Activated naive CD8-positive, alpha-beta T cell (primary cell): ENCODE measurements at regions not wholly inside any gene's neighbourhood (a gene's known extent, or its start where the extent isn't known, plus 50 kb on each side); places are given as distances from the start of the nearest gene placed in this dataset.
"Not testable (repeated sequence)": the region's sequence is repeated elsewhere in the genome, so short reads cannot be mapped to it uniquely, and the experiment has no call there.

Experiments used
- H3K27ac Mint-ChIP-seq: one replicate; pipeline ENCODE4 v1.8.0; 2021; ENCODE audit warnings: mixed read lengths
- H3K27me3 Mint-ChIP-seq: one replicate; pipeline ENCODE4 v1.8.0; 2021; ENCODE audit warnings: mixed read lengths
- H3K36me3 Mint-ChIP-seq: one replicate; pipeline ENCODE4 v1.8.0; 2021; ENCODE audit warnings: mixed read lengths
- H3K4me1 Mint-ChIP-seq: one replicate; pipeline ENCODE4 v1.8.0; 2021; ENCODE audit warnings: low read depth, mixed read lengths
- H3K4me3 Mint-ChIP-seq: one replicate; pipeline ENCODE4 v1.8.0; 2021; ENCODE audit warnings: mild to moderate bottlenecking, mixed read lengths
- H3K9me3 Mint-ChIP-seq: one replicate; pipeline ENCODE4 v1.8.0; 2021; ENCODE audit warnings: low read depth, mixed read lengths

DNA sequence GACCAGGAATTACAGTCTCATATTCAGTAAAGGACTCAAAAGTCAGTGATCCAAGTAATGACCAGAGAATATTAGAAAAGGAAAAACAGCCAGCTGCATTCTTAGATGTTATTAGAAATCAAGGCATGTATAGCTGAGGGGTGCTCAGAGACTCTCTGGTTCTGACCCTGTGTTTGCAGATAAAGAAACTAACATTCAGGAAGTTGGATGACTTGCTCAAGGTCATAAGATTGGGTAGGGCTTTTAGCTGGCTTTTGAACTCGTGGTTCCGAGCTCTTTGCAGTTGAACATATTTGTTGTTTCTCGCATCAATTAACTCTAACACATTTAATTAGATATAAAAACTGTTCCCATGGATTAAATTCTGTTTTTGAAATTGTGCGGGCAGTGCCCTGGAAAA lies 62.5 kb upstream of the ENPP6 start:
- peak overlapping the region; percentile 91 for H3K27ac Mint-ChIP-seq
- peaks cover 6% of the 10 kb centered on the region for H3K9me3 Mint-ChIP-seq
- H3K4me1 Mint-ChIP-seq: peaks cover 52% of the 10 kb centered on the region
- no peaks in the 10 kb centered on the region for H3K27me3 Mint-ChIP-seq
- peaks cover 7% of the 10 kb centered on the region for H3K36me3 Mint-ChIP-seq
- no peak overlapping the region for H3K4me3 Mint-ChIP-seq

DNA sequence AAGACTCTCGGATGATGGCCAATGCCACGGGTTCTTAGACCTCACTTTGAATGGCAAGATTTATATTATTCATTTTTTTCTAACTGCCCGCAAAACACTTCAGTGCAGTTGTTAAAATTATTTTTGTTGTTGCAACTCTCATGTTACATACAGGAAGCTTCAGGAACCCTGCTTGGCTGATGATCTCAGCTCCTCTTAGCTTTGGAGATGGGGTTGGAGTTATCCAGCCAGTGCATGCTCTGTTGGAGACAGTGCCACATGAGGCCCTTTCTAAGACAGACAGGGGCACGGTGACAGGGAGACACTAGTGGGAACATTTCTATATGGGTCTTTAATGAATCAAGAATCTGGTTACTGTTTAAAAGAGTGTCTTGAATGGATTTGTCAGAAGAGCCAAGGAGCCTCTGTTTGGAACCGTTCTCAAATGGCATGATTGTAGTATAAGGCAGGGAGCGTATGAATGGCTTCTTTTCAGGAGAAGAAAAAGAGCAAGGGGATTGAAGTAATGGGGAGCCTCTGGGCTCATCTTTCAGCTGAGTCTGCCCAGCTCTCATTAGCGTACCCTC lies 61.9 kb upstream of the ENPP6 start:
- Mint-ChIP-seq H3K4me1 (peaks cover 51% of the 10 kb centered on the region), H3K27me3 (no peaks in the 10 kb centered on the region), H3K36me3 (peaks cover 7% of the 10 kb centered on the region), H3K9me3 (peaks cover 6% of the 10 kb centered on the region), H3K27ac (peak overlapping the region; percentile 69), H3K4me3 (no peak overlapping the region)

DNA sequence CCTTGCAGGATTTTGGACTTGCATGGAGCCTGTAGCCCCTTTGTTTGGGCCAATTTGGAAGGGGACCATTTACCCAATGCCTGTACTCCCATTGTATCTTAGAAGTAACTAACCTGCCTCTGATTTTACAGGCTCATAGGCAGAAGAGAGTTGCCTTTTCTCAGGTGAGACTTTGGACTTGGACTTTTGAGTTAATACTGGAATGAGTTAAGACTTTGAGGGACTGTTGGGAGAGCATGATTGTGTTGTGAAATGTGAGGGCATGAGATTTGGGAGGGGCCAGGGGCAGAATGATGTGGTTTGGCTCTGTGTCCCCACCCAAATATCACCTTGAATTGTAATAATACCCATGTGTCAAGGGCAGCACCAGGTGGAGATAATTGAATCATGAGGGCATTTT lies 60.1 kb upstream of the ENPP6 start:
- H3K27ac Mint-ChIP-seq: peak overlapping the region; percentile 16
- peaks cover 42% of the 10 kb centered on the region for H3K4me1 Mint-ChIP-seq
- H3K9me3 Mint-ChIP-seq, H3K27me3 Mint-ChIP-seq, H3K4me3 Mint-ChIP-seq, H3K36me3 Mint-ChIP-seq: not testable (repeated sequence)

DNA sequence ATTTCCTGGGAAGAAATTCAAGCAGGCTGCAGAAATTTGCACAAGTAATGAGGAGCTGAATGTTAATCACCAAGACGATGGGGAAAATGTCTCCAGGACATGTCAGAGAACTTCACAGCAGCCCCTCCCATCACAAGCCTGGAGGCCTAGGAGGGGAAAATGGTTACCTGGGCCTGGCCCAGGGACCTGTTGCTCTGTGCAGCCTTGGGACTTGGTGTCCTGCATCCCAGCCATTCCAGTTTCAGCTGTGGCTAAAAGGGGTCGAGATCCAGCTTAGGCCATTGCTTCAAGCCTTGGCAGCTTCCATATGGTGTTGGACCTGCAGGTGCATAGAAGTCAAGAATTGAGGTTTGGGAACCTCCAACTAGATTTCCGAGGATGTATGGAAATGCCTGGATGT lies 59.3 kb upstream of the ENPP6 start:
- peaks cover 34% of the 10 kb centered on the region for H3K4me1 Mint-ChIP-seq
- H3K27ac Mint-ChIP-seq: not testable (repeated sequence)

DNA sequence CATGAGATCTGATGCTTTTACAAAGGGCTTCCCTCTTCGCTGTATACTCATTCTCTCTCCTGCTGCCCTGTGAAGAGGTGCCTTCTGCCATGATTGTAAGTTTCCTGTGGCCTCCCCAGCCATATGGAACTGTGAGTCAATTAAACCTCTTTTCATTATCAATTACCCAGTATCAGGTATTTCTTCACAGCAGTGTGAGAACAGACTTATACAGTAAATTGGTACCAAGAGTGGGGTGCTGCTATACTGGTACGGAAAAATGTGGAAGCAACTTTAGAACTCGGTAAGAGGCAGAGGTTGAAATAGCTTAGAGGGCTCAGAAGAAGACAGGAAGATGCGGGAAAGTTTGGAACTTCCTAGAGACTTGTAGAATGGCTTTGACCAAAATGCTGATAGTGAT lies 58.7 kb upstream of the ENPP6 start:
- H3K9me3 Mint-ChIP-seq, H3K4me3 Mint-ChIP-seq, H3K36me3 Mint-ChIP-seq, H3K27ac Mint-ChIP-seq, H3K27me3 Mint-ChIP-seq: not testable (repeated sequence)
- peaks cover 28% of the 10 kb centered on the region for H3K4me1 Mint-ChIP-seq

More for the DNA sequence above, 59.3 kb upstream of the ENPP6 start:
- not testable (repeated sequence) for H3K36me3 Mint-ChIP-seq, H3K4me3 Mint-ChIP-seq, H3K27me3 Mint-ChIP-seq, H3K9me3 Mint-ChIP-seq

DNA sequence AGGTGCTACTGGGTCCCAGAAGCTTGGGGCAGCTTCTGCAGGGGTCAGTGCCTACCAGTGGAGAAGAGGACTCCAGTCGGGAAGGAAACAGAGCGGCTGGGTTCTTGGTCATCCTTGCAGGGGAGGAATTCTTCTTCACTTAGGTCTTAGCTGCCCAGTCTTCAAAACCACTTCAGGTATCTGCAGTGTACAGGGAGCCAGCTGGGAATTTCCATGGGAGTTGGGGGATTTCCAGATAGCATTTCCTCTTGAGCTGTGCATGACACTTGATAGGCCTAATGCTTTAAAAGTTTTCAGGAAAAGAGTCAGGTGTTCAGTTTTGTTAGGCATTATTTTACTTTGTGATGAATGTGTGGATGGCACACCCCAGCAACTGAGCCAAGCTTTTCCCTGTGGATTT lies 58.1 kb upstream of the ENPP6 start:
- Mint-ChIP-seq H3K36me3 (peaks cover 7% of the 10 kb centered on the region), H3K4me1 (peaks cover 22% of the 10 kb centered on the region), H3K27ac (no peak overlapping the region), H3K27me3 (no peaks in the 10 kb centered on the region), H3K4me3 (no peak overlapping the region), H3K9me3 (peaks cover 6% of the 10 kb centered on the region)

DNA sequence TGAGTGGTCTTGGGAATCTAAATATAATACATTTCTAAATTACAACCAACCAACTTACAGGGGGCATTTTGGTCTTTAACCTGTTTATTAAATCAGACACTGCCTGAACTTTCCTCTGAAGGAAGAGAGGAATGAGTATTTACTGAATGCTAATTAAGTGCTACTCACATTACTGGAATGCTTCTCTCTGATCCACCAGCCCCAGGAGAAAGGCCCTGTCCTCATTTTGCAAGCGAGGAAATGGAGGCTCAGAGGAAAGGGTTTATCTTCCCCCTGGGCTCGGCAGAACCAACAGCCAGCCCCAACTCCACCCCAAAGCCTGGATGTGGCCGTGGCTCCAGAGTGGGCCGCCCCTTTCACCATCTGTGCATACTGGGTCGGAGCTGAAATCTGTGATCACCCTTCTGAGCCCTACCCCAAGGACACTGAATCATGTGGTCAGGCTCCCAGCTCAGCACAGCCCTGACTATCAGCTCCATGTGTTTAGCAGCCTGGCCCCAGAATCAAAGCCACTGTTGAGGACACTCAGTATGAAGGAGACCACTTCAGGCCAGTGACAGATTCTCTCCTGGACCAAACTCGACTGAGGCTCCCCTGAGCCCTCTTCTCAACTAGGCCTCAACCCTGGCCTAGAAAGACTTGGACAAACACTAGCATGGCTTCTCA lies 56.7 kb upstream of the ENPP6 start:
- Mint-ChIP-seq H3K36me3 (peaks cover 7% of the 10 kb centered on the region), H3K4me3 (no peak overlapping the region), H3K27me3 (no peaks in the 10 kb centered on the region), H3K9me3 (peaks cover 6% of the 10 kb centered on the region), H3K4me1 (peaks cover 21% of the 10 kb centered on the region), H3K27ac (no peak overlapping the region)

DNA sequence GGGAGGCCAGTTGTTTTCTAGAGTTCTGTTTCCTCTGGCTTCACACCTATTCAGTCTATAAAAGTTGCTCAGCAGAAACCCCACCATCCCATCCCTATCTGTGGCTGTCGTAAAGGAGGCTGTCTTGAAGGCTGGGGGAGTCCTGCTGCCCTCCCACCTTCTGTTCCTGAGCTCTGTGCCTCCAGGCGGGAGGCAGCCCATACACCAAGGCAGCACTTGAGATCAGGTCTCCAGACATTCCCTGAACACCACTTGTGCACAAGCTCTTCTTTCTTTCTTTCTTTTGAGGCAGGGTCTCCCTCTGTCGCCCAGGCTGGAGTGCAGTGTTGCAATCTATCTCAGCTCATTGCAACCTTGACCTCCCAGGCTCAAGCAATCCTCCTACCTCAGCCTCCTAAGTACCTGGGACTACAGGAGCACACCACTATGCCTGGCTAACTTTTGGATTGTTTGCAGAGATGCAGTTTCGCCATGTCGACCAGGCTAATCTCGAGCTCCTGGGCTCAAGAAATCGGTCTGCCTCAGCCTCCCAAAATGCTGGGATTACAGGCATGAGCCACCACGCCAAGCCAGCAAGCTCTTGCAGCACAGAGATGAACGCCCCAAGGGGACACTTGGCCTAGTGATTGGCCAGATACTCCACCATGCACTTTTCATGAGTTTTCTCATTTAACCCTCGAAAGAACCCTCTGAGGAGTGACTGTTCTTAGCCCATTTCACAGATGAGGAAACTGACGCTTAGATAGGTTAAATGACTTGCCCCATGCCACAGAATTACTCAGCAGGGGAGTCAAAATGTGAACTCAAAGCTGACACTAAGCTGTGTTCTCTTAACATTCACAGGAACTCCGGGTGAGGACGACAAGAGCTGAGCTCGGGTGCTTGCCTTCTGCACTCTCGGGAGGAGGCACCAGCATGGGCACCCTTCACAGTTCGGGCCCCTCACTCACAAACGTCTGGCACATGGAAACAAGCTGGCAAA lies 55.8 kb upstream of the ENPP6 start:
- H3K4me1 Mint-ChIP-seq: peaks cover 26% of the 10 kb centered on the region

DNA sequence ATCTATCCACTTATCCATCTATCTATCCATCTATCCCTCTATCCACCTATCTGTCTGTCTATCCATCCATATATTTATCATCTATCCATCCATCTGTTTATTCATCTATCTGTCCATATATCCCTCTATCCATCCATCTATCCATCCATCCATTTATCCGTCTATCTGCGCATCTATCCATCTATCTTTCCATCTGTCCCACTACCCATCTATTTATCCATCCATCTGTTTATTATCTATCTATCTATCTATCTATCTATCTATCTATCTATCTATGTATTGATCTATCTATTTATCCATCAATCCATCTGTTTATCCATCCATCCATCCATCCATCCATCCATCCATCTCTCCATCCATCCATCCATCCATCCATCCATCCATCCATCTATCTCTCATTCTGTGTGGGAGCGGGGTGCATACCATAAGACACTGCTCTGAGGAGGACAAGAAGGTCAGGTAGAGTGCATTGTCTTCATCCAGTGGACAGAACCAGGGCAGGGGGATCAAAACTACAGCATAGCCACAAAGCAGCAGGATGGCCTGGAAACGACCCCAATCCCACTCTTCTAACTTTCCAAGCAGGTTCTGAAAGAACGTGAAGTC lies 53.2 kb upstream of the ENPP6 start:
- Mint-ChIP-seq H3K9me3 (no peaks in the 10 kb centered on the region), H3K4me3 (no peak overlapping the region), H3K36me3 (no peaks in the 10 kb centered on the region), H3K4me1 (peaks cover 37% of the 10 kb centered on the region), H3K27me3 (no peaks in the 10 kb centered on the region), H3K27ac (peak overlapping the region; percentile 46)

More for the DNA sequence above, 55.8 kb upstream of the ENPP6 start:
- Mint-ChIP-seq H3K27me3 (no peaks in the 10 kb centered on the region), H3K9me3 (peaks cover 6% of the 10 kb centered on the region), H3K4me3 (no peak overlapping the region), H3K27ac (no peak overlapping the region), H3K36me3 (peaks cover 7% of the 10 kb centered on the region)

DNA sequence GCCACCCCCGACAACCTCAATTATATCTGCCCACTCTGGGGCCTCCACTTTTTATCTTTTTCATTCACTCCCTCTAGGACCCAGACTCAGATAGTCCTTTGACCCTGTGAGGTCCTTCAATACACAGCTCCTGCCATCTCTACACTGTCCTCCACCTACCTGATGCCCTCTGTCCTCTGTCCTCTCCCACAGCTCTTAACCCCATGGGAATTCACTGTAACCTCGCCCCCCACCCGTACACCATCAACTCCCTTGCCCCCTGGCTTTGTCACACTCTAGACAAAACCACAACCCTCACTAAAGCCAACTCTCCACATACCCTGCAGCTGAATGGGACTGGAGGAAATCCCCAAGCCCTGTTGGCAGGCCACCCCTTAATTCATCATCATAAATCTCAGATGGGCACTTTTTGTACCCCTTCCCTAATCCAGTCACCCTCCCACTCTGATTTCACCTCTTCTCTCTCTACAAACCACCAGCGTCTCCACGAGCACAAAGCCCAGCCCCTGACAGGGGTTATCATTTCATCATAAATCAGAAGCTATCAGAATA lies 52.3 kb upstream of the ENPP6 start:
- Mint-ChIP-seq H3K9me3 (no peaks in the 10 kb centered on the region), H3K36me3 (no peaks in the 10 kb centered on the region), H3K27me3 (no peaks in the 10 kb centered on the region), H3K27ac (peak overlapping the region; percentile 46), H3K4me1 (peaks cover 44% of the 10 kb centered on the region), H3K4me3 (peak overlapping the region; percentile 18)

DNA sequence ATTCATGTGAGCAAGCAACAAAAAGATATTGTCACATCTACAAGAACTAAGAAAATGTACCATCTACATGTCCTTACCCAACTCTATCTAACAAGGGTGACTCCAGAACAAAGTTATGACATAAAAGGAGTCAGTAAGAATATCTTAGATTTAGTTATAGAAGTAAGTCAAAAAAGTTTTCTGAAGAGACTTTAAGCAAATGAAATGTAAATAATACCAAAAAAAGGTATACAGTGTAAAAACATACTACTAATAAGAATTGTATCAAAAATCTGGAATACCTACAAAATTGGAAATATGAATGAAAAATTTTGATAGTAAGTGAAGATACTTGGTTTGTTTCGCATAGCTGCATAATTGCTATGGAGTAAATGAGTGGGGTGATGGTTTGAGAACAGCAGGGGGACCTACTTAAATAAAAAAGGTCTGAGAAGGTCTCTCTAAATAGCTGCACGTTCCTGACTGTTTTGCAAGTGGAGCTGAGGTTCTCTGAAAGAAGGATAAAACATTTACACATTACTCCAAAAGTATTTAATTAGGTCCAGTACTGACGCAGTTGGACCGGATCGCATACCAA lies 51.0 kb upstream of the ENPP6 start:
- H3K27me3 Mint-ChIP-seq: no peaks in the 10 kb centered on the region
- H3K4me1 Mint-ChIP-seq: peaks cover 49% of the 10 kb centered on the region
- peak overlapping the region; percentile 97 for H3K27ac Mint-ChIP-seq
- H3K9me3 Mint-ChIP-seq: no peaks in the 10 kb centered on the region
- no peaks in the 10 kb centered on the region for H3K36me3 Mint-ChIP-seq
- H3K4me3 Mint-ChIP-seq: peak overlapping the region; percentile 88

DNA sequence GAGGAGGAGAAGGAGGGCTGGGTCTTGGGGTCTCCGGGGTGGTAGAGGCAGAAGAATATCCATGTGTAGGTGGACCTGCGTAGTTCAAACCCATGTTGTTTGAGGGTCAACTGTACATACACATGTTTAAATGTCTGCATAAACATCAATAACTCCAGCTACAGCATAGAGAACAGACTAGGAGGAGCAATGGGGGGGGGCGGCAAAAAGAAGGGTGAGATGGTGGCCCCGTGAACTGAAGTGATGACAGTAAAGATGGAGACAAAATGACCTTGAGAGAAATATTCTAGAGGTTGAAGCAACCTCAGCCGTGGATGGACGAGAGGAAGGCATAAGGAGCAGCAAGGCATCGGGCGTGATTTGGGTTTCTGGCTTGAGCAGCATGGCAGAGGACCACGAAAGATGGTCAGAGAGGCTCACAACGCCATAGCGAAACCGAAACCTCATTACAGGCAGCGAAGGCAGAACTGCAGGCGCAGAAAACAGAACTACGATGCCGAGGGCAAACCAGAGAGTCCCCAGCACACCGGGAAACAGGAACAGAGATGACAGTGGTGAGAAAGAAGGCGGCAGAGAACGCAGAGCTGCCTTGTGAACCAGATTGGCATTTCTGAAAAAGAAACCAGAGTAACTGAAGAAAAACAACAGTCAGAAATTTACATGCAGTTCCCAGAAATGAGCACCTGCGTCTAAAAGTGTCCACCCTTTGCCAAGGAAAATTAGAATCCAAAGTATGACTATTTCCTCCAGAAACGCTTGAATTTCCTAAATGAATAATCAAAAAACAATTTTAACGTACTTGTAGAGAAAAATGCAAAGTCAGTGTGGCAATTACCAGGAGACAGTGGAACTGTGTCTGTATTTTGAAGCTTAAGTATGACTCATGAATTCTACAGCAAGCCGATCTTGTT lies 50.3 kb upstream of the ENPP6 start:
- peaks cover 49% of the 10 kb centered on the region for H3K4me1 Mint-ChIP-seq
- no peaks in the 10 kb centered on the region for H3K36me3 Mint-ChIP-seq
- peak overlapping the region; percentile 88 for H3K4me3 Mint-ChIP-seq
- H3K27me3 Mint-ChIP-seq: no peaks in the 10 kb centered on the region
- no peaks in the 10 kb centered on the region for H3K9me3 Mint-ChIP-seq
- H3K27ac Mint-ChIP-seq: peak overlapping the region; percentile 97
